Liver (tissue), 8 donors: ENCODE measurements at regions not wholly inside any gene's neighbourhood (a gene's known extent, or its start where the extent isn't known, plus 50 kb on each side); places are given as distances from the start of the nearest gene placed in this dataset.

Experiments
- DNase-seq: peaks from one replicate; pipeline ENCODE4 v3.0.0-alpha.2; 2017; ENCODE audit warnings: low spot score
- H3K27ac ChIP-seq, 2 donors: one replicate each; pipeline ENCODE4 v1.7.0; 2013; ENCODE audit warnings: inconsistent platforms in 2 of 2, low read length in 2 of 2, control low read depth in 1 of 2, low read depth in 1 of 2, mild to moderate bottlenecking in 1 of 2
- H3K27me3 ChIP-seq, 4 donors: one replicate each; pipeline versions ENCODE4 v1.6.1 to v1.7.0; 2013; ENCODE audit warnings: low read length in 3 of 4, inconsistent platforms in 1 of 4, mild to moderate bottlenecking in 1 of 4, moderate library complexity in 1 of 4; ENCODE audit not compliant: control insufficient read depth in 4 of 4, insufficient read depth in 4 of 4
- H3K36me3 ChIP-seq, 4 donors: one replicate each; pipeline versions ENCODE4 v1.6.1 to v1.7.0; 2013; ENCODE audit warnings: low read length in 3 of 4, mild to moderate bottlenecking in 3 of 4, low read depth in 1 of 4, moderate library complexity in 1 of 4; ENCODE audit not compliant: control insufficient read depth in 4 of 4, insufficient read depth in 3 of 4
- H3K4me1 ChIP-seq, 4 donors: one replicate each; pipeline versions ENCODE4 v1.6.1 to v1.7.0; 2013; ENCODE audit warnings: low read length in 3 of 4, mild to moderate bottlenecking in 3 of 4, moderate library complexity in 1 of 4; ENCODE audit not compliant: control insufficient read depth in 4 of 4, insufficient read depth in 4 of 4
- H3K4me3 ChIP-seq, 3 donors: one replicate each; pipeline versions ENCODE4 v1.6.1 to v1.7.0; 2013; ENCODE audit warnings: low read length in 3 of 3, control low read depth in 1 of 3, low read depth in 1 of 3, mild to moderate bottlenecking in 1 of 3
- H3K9ac ChIP-seq, 2 donors: one replicate each; pipeline ENCODE4 v1.7.0; 2013; ENCODE audit warnings: low read length in 2 of 2, mild to moderate bottlenecking in 2 of 2, moderate library complexity in 2 of 2, control low read depth in 1 of 2, low read depth in 1 of 2
- H3K9me3 ChIP-seq, 4 donors: one replicate each; pipeline versions ENCODE4 v1.6.1 to v1.7.0; 2013; ENCODE audit warnings: low read length in 3 of 4; ENCODE audit not compliant: control insufficient read depth in 4 of 4
- ATF3 ChIP-seq: IDR thresholded peaks from 2 replicates; pipeline ENCODE4 v1.6.1; 2016; ENCODE audit warnings: antibody characterized with exemption
- EGR1 ChIP-seq, 2 donors: IDR thresholded peaks; 2 replicates each; pipeline ENCODE4 v1.6.1; 2016 to 2018; ENCODE audit warnings: antibody characterized with exemption in 2 of 2, low read depth in 2 of 2
- FOXA1 ChIP-seq: IDR thresholded peaks from 2 replicates; pipeline ENCODE4 v1.6.1; 2016; ENCODE audit warnings: antibody characterized with exemption
- FOXA2 ChIP-seq: IDR thresholded peaks from 2 replicates; pipeline ENCODE4 v1.6.1; 2016; ENCODE audit warnings: antibody characterized with exemption
- GABPA ChIP-seq, 2 donors: IDR thresholded peaks in 1 of 2; conservative IDR thresholded peaks in 1 of 2; 2 replicates each; pipeline ENCODE4 v1.6.1; 2016; ENCODE audit warnings: antibody characterized with exemption in 2 of 2, mild to moderate bottlenecking in 1 of 2, moderate library complexity in 1 of 2
- HNF4A ChIP-seq, 2 donors: conservative IDR thresholded peaks; 2 replicates each; pipeline ENCODE4 v1.6.1; 2016; ENCODE audit warnings: antibody characterized with exemption in 2 of 2, mild to moderate bottlenecking in 2 of 2
- HNF4G ChIP-seq: IDR thresholded peaks from 2 replicates; pipeline ENCODE4 v1.6.1; 2016; ENCODE audit warnings: antibody characterized with exemption
- JUND ChIP-seq, 2 donors: IDR thresholded peaks; 2 replicates each; pipeline ENCODE4 v1.6.1; 2016; ENCODE audit warnings: antibody characterized with exemption in 2 of 2
- NR2F2 ChIP-seq: IDR thresholded peaks from 2 replicates; pipeline ENCODE4 v1.6.1; 2016; ENCODE audit warnings: antibody characterized with exemption
- RAD21 ChIP-seq, 2 donors: IDR thresholded peaks; 2 replicates each; pipeline ENCODE4 v1.6.1; 2016; ENCODE audit warnings: antibody characterized with exemption in 2 of 2, mild to moderate bottlenecking in 2 of 2
- REST ChIP-seq: IDR thresholded peaks from 2 replicates; pipeline ENCODE4 v1.6.1; 2016; ENCODE audit warnings: antibody characterized with exemption, mild to moderate bottlenecking
- RXRA ChIP-seq, 2 donors: IDR thresholded peaks; 2 replicates each; pipeline ENCODE4 v1.6.1; 2017 to 2018; ENCODE audit warnings: antibody characterized with exemption in 2 of 2, mild to moderate bottlenecking in 1 of 2
- SP1 ChIP-seq: IDR thresholded peaks from 2 replicates; pipeline ENCODE4 v1.6.1; 2018; ENCODE audit warnings: antibody characterized with exemption, mild to moderate bottlenecking
- TAF1 ChIP-seq: conservative IDR thresholded peaks from 2 replicates; pipeline ENCODE4 v1.6.1; 2016; ENCODE audit warnings: antibody characterized with exemption, mild to moderate bottlenecking
- YY1 ChIP-seq: IDR thresholded peaks from 2 replicates; pipeline ENCODE4 v1.6.1; 2016; ENCODE audit warnings: antibody characterized with exemption, mild to moderate bottlenecking
- WGBS: extraction: QIAGEN DNeasy Blood & Tissue Kit; methylation state at CpG from one replicate; pipeline ENCODE4 v1.1.7; 2013; 5-methylcytosine and 5-hydroxymethylcytosine counted together
- TF ChIP-seq, protein P1 (sequence below): IDR thresholded peaks from 2 replicates; pipeline ENCODE4 v1.6.1; 2016; ENCODE audit warnings: antibody characterized with exemption
- TF ChIP-seq, protein P2 (sequence below): IDR thresholded peaks from 2 replicates; pipeline ENCODE4 v1.6.1; 2016; ENCODE audit warnings: antibody characterized with exemption
- TF ChIP-seq, protein P3 (sequence below): fragments of 150-350 bp; IDR thresholded peaks from 2 replicates; pipeline ENCODE4 v1.5.1; 2017; ENCODE audit warnings: improper control_type of control experiment, low read depth, low read length; ENCODE audit not compliant: missing input control
- donor health status: healthy.
- donor health status: healthy.
- donor health status: healthy.
- donor health status: healthy.
- donor health status: healthy.

GRCh38 chr6:88454658-88455057, 288.5 kb upstream of the CNR1 start:
- TF ChIP-seq TAF1, result no peak
- DNase-seq, result no peak
- Histone ChIP-seq H3K4me1 (no peaks in the 10 kb centered on the region), H3K36me3 (no peaks in the 10 kb centered on the region), H3K9ac (no peak overlapping the region), H3K9me3 (no peaks in the 10 kb centered on the region), H3K4me3 (no peak overlapping the region), H3K27me3 (peaks cover 0 to 2% (median 0%) of the 10 kb centered on the region in 4 donors), H3K27ac (no peak overlapping the region)
- 77% methylated on average over 2 of the region's 2 CpGs for WGBS

DNA sequence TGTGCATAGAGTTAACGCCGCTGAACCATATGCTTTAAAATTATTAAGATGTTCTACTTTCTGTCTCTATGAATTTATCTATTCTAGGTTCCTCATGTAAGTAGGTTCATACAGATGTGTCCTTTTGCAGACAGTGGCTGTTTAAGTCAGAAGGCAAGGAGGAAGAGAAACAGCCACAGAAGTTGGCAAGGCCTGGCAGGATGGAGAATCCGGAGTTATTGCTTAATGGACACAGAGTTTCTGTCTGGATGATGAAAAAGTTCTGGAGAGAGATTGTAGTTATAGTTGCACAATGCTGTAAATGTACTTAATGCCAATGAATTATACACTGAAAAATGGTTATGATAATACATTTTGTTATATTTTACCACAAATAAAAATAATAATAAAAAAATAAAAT, 283.6 kb upstream of the CNR1 start:
- H3K27me3 ChIP-seq, result no peaks in the 10 kb centered on the region
- no peak overlapping the region for H3K4me3 ChIP-seq
- TF ChIP-seq HNF4G, result no peak
- no peak for TF ChIP-seq FOXA2
- no peak for TF ChIP-seq HNF4A (conservative IDR thresholded peaks at IDR 0.05)
- TF ChIP-seq RXRA (IDR thresholded peaks at IDR 0.05), result no peak
- TF ChIP-seq, protein P1, sequence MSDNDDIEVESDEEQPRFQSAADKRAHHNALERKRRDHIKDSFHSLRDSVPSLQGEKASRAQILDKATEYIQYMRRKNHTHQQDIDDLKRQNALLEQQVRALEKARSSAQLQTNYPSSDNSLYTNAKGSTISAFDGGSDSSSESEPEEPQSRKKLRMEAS, result no peak
- TF ChIP-seq, protein P2, sequence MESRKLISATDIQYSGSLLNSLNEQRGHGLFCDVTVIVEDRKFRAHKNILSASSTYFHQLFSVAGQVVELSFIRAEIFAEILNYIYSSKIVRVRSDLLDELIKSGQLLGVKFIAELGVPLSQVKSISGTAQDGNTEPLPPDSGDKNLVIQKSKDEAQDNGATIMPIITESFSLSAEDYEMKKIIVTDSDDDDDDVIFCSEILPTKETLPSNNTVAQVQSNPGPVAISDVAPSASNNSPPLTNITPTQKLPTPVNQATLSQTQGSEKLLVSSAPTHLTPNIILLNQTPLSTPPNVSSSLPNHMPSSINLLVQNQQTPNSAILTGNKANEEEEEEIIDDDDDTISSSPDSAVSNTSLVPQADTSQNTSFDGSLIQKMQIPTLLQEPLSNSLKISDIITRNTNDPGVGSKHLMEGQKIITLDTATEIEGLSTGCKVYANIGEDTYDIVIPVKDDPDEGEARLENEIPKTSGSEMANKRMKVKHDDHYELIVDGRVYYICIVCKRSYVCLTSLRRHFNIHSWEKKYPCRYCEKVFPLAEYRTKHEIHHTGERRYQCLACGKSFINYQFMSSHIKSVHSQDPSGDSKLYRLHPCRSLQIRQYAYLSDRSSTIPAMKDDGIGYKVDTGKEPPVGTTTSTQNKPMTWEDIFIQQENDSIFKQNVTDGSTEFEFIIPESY, result no peak
- no peak for TF ChIP-seq YY1
- TF ChIP-seq GABPA (IDR thresholded peaks at IDR 0.05 in 1 of 2, conservative IDR thresholded peaks at IDR 0.05 in 1 of 2), result no peak
- TF ChIP-seq, protein P3, sequence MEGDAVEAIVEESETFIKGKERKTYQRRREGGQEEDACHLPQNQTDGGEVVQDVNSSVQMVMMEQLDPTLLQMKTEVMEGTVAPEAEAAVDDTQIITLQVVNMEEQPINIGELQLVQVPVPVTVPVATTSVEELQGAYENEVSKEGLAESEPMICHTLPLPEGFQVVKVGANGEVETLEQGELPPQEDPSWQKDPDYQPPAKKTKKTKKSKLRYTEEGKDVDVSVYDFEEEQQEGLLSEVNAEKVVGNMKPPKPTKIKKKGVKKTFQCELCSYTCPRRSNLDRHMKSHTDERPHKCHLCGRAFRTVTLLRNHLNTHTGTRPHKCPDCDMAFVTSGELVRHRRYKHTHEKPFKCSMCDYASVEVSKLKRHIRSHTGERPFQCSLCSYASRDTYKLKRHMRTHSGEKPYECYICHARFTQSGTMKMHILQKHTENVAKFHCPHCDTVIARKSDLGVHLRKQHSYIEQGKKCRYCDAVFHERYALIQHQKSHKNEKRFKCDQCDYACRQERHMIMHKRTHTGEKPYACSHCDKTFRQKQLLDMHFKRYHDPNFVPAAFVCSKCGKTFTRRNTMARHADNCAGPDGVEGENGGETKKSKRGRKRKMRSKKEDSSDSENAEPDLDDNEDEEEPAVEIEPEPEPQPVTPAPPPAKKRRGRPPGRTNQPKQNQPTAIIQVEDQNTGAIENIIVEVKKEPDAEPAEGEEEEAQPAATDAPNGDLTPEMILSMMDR, result no peak
- no peak for TF ChIP-seq NR2F2
- TF ChIP-seq ATF3, result no peak
- no peak for TF ChIP-seq SP1
- TF ChIP-seq REST, result no peak
- TF ChIP-seq EGR1 (IDR thresholded peaks at IDR 0.05; ENCODE audit: low read depth in 2 of 2), result no peak
- TF ChIP-seq JUND (IDR thresholded peaks at IDR 0.05), result no peak
- no peak for TF ChIP-seq FOXA1
- no peak for TF ChIP-seq RAD21 (IDR thresholded peaks at IDR 0.05)
- TF ChIP-seq TAF1, result no peak
- no peaks in the 10 kb centered on the region for H3K9me3 ChIP-seq
- no peak for DNase-seq
- H3K9ac ChIP-seq, result no peak overlapping the region
- H3K36me3 ChIP-seq, result no peaks in the 10 kb centered on the region
- WGBS, result 73% methylated on average over 3 of the region's 3 CpGs
- H3K4me1 ChIP-seq, result no peaks in the 10 kb centered on the region
- no peak overlapping the region for H3K27ac ChIP-seq
